GM21526 (cell line): ENCODE measurements at regions not wholly inside any gene's neighbourhood (a gene's known extent, or its start where the extent isn't known, plus 50 kb on each side); places are given as distances from the start of the nearest gene placed in this dataset.

ENCODE experiments used
- ATAC-seq: cut with Tn5 transposase; IDR thresholded peaks from one replicate; pipeline ENCODE4 v1.9.1; 2021; ENCODE audit warnings: moderate library complexity; ENCODE audit not compliant: unreplicated experiment, low FRiP score

GRCh38 chr13:77480066-77480465 lies 55.4 kb upstream of the SCEL start:
- no peak for ATAC-seq

GRCh38 chr13:77479326-77479725 lies 56.2 kb upstream of the SCEL start:
- no peak for ATAC-seq

GRCh38 chr13:77477299-77477848 lies 58.1 kb upstream of the SCEL start:
- ATAC-seq, result no peak

GRCh38 chr13:77476456-77476855 lies 59.0 kb upstream of the SCEL start:
- ATAC-seq, result no peak

GRCh38 chr13:77475345-77476084 lies 60.0 kb upstream of the SCEL start:
- ATAC-seq, result no peak

- no peak for ATAC-seq
These were observed 64.5 kb upstream of the SCEL start for GRCh38 chr13:77470986-77471385.

- ATAC-seq, result no peak
These were observed 68.6 kb upstream of the SCEL start for GRCh38 chr13:77466753-77467422.

GRCh38 chr13:77465603-77466195 lies 69.8 kb upstream of the SCEL start:
- ATAC-seq, result no peak

GRCh38 chr13:77460195-77460594 lies 75.3 kb upstream of the SCEL start:
- peak; percentile 93 for ATAC-seq

- ATAC-seq, result no peak
These were observed 75.9 kb upstream of the SCEL start for GRCh38 chr13:77459592-77459991.

- no peak for ATAC-seq
These were observed 76.8 kb upstream of the SCEL start for GRCh38 chr13:77458736-77459135.

- no peak for ATAC-seq
These were observed 77.5 kb upstream of the SCEL start for GRCh38 chr13:77457966-77458365.

- no peak for ATAC-seq
These were observed 79.2 kb upstream of the SCEL start for GRCh38 chr13:77456271-77456670.

GRCh38 chr13:77449265-77449664 lies 86.2 kb upstream of the SCEL start:
- ATAC-seq, result no peak

GRCh38 chr13:77448689-77449088 lies 86.8 kb upstream of the SCEL start:
- no peak for ATAC-seq

- no peak for ATAC-seq
These were observed 92.0 kb upstream of the SCEL start for GRCh38 chr13:77443511-77443910.

GRCh38 chr13:77437267-77437666 lies 98.2 kb upstream of the SCEL start:
- no peak for ATAC-seq

- no peak for ATAC-seq
These were observed 101.2 kb upstream of the SCEL start for GRCh38 chr13:77434289-77434688.

- ATAC-seq, result no peak
These were observed 104.1 kb upstream of the SCEL start for GRCh38 chr13:77431449-77431848.

GRCh38 chr13:77430377-77430951 lies 103.6 kb upstream of the MYCBP2 start:
- ATAC-seq, result no peak
